Frontal cortex (tissue), 3 donors: ENCODE measurements at regions not wholly inside any gene's neighbourhood (a gene's known extent, or its start where the extent isn't known, plus 50 kb on each side); places are given as distances from the start of the nearest gene placed in this dataset.

Experiments
- DNase-seq, 2 donors: peaks; one replicate each; pipeline ENCODE4 v3.0.0; 2012; ENCODE audit warnings: low spot score in 2 of 2
- FAIRE-seq: peaks from 2 replicates; lab custom pipeline; 2012; peaks lifted over from hg19 to GRCh38; lab: Jason Lieb, UNC
- donor health status: control.
- donor health status: control.
- donor health status: control.

DNA sequence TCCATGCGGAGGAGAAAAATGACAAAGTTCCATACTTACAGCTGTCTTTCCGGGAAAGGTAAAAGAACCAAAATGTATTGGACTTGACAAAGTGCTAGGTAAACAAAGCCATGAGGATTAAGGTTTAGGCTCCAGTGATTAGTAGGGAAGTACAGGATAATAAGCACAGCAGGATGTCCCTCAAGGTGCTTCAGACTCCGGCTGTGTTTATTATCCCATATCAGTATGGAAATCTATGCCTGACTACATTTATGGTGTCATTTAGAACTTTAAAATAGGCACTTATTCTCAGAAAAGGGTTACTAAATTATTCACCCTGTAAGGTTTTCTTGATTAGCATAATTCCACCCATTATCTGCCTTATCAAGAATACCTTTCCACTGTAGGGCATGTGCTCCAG lies 136.3 kb upstream of the CCDC68 start:
- DNase-seq (no peak), FAIRE-seq (no peak)

DNA sequence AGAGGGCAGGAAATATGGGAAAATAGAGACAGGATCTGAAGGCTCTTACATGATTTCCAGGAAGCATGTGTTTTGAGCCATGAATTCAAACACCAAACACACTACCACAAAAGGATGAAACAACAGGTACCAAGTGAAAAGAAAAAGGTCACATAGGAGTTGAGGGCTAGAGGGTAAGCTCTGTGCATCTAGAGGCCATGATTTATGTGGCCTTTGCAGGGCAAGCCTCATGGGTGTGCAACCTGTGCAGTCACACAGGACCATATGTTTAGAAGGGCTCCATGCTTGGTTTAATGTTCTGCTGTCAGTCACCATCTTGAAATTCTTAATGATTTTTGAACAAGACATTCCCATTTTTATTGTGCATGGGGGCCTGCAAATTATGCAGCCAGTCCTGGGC lies 134.5 kb upstream of the CCDC68 start:
- no peak for FAIRE-seq

DNA sequence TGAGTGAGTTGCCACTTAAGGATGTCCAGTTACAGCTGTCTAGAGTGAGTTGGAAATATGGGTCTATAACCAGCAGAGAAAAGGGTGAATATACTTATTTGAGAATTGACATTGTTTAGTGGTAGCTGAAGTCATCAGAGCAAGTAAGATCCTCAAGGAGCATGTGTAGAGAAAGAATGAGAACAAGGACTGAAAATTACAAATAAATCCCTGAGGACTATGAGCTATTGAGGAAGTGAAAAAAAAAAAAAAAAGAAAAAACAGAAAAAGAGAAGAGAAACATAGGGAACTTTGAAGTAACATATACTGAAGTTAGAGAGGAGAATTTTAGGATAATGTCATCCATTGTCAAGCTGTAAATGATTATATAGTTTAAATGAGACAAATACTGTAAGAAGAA lies 134.0 kb upstream of the CCDC68 start:
- DNase-seq: no peak
- no peak for FAIRE-seq

More for the DNA sequence above, 134.5 kb upstream of the CCDC68 start:
- DNase-seq: no peak

DNA sequence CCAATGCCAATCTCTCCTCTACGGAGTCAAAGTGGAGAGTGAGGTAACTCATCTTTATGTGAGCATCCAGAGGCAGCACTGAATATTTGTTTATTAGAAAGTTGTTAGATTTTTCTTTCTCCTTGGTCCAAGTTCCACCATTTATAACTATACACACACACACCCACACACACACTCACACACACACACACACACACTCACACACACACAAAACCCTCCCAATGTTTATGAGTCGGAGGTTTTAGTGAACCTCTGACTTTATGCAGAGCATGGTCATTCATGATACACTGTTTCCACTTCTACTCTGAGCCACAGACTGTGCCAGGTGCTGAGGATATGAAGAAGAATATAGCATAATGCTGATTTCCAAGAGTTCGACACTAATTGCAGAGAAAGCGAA lies 132.9 kb upstream of the CCDC68 start:
- FAIRE-seq: no peak
- no peak for DNase-seq

DNA sequence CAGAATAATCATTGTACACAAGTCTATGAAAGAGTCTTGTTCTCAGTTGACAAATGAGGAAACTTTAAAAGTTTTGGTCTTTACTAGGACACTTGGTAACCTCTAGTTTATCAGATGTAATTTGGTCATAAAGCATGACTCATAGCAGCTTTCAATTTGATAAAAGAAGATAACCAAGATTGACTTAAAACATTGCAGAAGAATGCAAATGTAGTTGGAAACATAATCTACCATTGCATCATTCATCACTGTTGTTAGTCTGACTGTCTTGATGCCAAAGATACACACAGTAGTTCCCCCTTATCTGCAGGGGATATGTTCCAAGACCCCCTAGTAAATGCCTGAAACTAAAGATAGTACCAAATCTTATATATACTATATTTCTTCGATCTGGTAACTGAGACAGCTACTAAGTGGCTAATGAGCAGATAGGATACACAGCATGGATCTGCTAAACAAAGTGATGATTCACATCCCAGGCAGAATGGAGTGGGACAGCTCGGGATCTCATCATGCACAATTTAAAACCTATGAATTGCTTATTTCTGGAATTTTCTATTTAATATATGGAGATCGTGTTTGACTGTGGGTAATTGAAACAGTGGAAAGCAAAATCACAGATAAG lies 131.4 kb upstream of the CCDC68 start:
- no peak for FAIRE-seq
- DNase-seq: no peak

DNA sequence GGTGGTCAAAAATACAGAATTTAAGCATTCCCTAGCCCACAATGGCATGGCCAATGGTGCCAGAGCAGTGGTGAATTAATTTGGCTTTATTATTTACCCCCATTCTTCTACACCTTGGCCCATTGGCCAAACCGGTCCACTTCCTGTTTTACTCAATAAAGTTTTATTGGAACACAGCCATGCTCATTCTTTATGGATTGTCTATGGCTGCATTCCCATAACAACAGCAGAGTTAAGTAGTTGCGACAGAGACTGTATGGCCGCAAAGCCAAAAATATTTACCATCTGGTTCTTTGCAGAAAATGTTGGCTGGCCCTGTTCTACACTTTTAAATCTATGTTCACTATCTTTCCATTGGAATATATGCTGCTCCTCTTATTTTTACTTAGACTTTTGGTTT lies 130.3 kb upstream of the CCDC68 start:
- DNase-seq (no peak), FAIRE-seq (no peak)

DNA sequence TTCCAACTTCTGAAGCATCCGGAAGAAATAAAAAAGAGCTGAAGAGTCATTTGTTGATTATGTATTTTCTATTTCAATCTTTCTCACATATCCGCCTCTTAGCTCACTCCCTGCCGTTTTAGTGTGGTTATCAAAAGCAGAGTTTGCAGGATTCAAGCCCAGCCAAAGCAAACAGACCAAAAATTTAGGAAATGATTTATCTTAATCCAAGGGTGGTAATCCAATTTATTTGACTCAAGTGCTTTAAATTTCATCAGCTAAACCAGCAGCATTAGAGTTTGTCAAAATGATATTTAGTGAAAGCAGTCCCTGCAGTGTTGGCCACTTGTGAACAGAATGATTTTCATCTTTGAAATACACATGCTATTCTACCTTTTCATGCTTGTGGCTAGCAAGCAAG lies 129.3 kb upstream of the CCDC68 start:
- no peak for FAIRE-seq

DNA sequence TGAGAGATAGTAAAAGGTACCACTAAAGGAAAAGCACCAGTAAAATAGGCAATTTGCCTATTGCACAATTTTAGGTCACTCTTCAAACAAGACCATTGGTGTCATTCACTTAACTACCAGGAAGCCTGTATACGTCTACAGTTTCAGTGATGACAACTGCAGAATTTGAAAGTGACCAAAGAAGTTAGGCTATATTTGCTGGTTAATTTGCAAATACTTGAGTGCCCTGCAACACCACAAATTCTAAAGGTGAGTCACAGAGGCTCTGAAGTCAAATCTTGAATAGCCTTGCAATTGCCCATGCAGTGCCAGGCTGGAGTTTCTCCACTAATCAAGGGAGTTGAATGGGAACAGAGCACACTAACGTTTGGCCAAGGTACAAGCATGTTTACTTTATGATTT lies 128.7 kb upstream of the CCDC68 start:
- FAIRE-seq (no peak), DNase-seq (no peak)

More for the DNA sequence above, 129.3 kb upstream of the CCDC68 start:
- DNase-seq: no peak

DNA sequence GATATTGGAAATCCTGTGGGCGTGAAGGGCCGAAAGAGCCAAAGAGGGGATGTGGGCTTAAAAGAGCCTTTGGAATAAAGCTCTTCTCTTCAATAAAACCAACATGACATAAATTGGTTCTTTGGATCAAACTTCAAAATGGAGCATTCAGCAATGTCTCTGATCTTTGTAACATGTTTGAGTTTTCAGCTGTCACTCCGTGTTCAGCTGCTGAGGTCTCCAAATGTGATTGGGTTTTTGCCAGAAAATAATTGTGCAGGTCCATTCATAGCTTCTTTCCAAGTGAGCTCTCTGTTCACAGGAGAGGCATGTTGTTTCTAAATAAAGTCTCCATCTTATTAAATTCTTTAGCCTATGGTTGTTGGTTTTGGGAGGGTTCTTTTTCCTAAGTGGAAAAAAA lies 127.6 kb upstream of the CCDC68 start:
- DNase-seq (no peak), FAIRE-seq (no peak)

DNA sequence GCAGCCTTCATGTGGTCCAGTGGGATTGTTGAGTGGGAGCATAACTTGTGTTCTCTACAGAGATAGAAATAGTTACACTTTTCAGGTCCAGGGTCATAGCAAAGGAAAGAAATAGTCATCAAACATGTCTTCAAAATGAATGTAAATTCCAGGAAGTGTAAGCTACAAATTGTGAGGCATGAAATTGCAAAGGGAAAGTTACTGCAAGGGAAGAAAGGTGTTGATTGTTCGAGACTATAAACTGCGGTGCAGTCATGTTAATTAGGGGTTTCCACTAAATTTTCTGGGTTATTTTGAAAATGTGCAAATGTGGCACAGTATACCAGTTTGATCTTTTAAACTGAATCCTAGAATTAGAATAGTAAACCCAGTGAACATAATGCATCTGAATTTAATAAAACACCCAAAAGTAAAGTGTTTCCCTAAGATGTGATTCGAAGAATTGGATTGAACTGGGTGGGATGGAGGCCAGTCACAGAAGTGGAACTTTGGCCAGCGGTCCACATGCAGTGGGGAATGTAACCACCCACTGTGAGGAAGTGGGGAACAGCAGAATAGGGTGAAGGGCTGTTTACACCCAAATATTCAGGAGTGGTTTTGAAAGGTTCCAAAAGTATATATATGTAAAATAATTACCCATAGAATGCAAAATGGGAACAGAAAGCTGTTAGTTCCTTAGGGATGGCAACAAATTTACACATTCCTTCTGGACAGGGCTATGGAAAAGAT lies 126.5 kb upstream of the CCDC68 start:
- no peak for DNase-seq
- no peak for FAIRE-seq

DNA sequence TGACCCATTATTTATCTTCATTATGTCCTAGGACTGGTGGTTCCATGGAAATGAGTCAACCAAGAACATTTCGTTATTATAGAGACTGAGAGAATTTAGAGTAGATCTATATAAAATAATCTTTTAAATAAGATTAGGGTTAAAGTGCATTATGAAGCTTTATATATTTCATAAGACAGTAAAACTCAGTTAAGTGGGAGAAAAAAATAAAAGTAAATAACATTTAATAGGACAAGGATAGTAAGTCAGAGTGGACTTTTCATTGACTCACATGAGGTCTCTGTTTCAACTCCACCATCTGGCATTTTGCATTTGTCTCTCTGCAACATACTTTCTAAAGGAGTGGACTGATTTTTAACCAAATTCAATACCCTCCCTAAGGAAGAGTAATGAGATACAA lies 125.3 kb upstream of the CCDC68 start:
- no peak for DNase-seq
- FAIRE-seq: no peak

DNA sequence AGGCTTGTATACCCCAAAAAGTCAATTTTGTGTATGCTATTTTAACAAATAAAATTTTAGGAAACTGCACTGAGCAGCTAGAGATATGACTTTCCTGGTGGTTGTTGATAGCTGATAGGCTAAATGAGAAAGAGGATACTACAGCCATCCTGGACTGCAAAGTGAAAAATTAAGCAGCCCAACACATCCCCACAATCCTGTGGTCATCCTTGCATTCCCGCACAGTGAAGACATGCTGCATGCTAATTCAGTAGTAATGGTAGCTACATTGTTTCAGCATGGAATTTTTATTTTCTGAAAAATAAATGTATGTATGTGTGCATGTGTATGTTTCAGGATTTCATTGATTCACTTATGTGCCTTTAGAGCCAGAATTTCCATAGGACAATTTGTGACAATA lies 124.2 kb upstream of the CCDC68 start:
- FAIRE-seq: no peak
- no peak for DNase-seq

DNA sequence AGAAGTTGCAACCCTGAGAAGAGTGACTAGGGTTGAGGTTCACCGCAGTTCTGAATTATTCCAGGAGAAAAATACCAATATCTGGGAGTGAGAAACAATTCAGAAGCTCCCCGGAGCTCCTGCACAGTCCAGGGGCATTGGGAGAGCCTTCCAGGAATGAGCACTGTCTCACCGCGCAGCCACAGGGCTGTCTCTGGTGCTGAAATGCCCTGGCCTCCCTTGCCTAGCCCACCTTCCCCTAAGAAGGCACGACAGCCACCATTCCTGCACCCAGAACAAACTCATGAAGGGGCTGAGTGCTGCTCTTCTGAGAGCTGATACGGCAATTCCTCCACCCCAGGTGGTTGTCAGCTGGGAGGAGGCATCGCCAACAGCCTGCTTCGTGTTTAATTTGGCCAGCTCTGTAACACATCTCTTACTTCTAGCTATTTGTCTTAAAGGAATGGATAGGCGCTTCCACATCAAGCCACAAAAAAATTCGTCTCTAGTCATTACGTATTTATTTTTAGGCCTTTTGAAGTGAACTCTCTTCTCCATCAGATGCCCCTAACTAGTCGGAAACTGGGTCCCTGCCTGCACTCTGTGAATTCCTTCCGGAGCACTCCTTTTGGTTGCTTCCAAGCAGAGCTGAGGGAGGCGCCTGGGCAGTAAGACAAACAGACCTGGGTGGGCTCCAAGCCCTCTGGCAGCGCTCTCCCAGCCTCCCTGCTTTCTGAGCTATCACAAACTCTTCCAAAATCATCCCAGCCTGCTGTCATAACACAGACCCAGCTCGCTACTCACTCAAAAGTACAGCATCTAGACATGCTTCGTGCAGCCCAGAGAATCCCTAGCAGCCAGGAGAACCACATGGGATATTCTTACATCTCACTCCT lies 120.5 kb upstream of the CCDC68 start:
- DNase-seq (no peak), FAIRE-seq (no peak)

DNA sequence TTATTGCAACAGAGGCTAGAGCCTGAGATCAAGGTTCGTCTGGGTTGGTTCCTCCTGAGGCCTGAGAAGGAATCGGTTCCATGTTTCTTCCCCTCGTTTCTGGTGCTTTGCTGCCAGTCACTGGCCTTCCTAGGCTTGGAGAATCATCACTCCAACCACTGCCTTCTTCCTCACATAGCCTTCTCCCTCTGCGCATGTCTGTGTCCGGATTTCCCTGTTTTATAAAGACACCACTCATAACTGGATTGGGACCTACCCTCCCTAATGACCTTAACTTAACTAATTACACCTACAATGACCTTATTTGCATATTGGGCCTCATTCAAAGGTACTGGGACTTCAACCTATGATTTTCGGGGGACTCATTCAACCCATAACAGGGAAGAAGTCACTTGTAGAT lies 119.8 kb upstream of the CCDC68 start:
- no peak for FAIRE-seq

DNA sequence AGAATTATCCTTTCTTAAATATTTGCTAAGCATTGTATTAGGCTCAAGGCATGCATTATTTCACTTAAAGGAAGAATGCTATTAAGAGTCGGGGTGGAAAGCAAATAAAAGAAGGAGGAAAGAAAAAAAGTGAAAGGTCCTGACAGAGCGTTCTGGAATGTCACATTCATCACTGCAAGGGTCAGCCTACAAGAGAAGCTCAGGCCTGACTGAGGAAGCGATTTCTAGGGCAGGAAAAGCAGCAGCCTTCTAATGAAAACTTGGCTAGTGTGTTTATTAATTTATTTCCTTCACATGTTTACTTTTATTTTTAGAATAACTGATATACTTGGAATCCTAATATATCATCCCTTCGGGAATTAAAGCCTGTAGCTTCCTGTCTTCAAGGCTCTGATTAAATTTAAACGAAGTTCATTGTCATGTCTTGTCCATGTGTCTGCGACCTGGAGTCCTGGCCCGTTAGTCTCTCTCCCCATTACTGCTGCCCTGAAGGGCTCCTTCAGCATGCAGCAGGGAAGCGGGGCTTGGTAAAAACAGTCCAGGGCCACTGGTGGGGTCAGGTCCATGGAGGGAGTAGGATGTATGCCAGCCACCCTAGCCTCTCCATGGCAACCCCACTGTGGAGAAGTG lies 119.2 kb upstream of the CCDC68 start:
- DNase-seq: no peak
- FAIRE-seq: no peak

More for the DNA sequence above, 119.8 kb upstream of the CCDC68 start:
- no peak for DNase-seq

DNA sequence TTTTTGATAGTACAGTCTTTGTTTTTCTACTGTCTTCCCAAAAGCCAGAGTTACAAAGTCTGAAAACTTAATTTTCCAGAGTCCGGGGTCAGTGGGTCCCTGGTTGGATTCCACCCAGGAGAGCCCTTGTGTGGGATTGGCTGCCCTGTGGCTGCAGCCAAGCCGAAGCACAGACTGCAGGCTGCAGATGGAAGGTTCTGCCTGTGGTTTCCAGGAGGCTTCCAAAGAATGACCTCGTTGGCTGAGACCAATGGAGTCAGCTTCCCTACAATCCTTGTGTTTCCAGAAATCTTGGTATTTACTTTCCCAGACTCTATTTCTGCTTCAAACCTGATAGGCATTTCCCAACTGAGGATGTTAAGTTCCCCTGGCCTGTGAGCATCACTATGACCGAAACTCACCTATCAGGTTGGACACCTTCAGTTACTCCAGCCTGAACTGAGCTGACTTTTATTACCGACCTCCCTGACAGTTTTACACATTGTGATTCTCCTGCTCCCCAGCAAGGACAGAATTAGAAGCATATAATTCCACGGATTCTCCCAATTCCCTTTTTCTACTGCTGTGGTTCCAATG lies 117.5 kb upstream of the CCDC68 start:
- FAIRE-seq: no peak
- no peak for DNase-seq

DNA sequence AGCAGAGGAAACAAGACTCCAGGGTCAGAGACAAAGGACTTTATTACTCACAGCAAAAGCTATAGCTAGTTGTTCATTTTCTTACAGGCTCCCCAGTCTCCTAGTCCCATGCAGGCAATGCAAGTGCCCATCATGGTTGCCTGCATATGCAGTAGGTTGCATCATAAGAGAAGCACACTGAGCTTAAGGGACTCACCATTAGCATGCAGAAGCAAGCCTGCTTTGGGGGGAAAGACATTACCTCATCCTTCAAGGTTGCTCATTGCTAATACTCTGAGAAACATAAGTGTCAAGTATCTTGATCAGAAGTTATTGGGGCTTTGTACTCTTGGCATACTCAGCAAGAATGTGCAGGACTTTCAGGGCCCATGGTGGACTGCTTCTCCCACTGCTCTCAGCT lies 114.6 kb upstream of the CCDC68 start:
- FAIRE-seq: no peak
- no peak for DNase-seq

DNA sequence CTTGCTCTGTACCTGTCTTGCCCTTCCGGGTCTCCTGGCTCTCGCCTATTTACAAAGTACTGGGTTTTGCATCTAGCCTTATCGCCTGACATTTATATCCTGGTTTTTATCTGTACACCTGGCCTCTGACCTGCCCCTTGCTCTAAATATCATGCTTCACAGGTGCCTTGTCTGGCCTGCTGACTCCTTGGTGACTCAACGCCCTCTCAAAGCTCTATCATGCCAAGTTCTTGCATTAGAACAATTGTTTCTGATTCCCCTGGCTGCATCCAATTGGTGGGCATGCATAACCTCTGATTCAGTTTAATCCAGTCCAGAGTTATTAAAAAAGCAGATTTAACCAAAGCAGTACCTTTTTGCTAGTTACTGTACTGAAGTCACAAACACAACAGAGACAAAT lies 113.9 kb upstream of the CCDC68 start:
- DNase-seq (no peak), FAIRE-seq (no peak)

DNA sequence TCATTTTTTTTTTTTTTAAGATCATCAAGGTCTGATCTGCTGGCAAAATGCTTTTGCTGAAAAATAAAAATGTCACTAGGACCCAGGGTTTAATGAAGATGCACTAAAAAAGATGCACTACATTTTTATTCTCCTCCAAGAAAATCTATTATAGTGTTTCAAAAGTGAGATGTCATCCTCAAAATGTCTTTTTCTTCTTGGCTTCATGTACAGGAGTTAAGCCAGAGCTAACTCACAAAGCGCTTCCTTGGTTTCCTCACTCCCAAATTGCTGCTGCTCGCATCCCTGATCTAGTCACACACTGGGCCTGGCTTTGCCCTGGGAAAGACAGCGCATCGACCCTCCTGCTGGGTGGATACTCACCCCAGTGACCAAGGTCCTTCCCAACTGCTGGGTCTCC lies 113.4 kb upstream of the CCDC68 start:
- no peak for FAIRE-seq
- DNase-seq: no peak

DNA sequence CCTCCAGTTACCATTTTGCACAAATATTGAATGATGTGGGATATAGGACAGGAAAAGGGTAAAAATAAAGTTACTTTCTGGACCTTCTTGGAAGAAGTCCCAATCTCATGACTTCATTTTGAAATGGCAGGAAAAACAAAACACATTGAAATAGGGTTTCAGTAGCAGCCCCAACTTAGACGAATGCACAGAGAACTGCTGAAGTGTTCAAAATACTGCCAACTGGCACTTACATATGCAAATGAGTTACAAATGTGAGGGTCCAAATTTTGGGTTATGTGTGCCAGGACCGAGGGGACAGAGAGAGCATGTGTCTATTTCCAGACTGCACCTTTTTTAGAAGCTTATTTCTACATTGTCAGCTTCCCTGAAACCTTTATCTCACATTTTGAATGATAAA lies 112.9 kb upstream of the CCDC68 start:
- DNase-seq (no peak), FAIRE-seq (no peak)
